ENCODE measurements at regions not wholly inside any gene's neighbourhood (a gene's known extent, or its start where the extent isn't known, plus 50 kb on each side); places are given as distances from the start of the nearest gene placed in this dataset.

GRCh38 chr1:68777851-68778250 lies 281.0 kb upstream of the DEPDC1 start:
- TF ChIP-seq CHD2 (IDR thresholded peaks at IDR 0.05; ENCODE audit: low read length, partially characterized antibody): no peak
- no peak for TF ChIP-seq YY1 (IDR thresholded peaks at IDR 0.05; ENCODE audit: low read depth)
- TF ChIP-seq GATA2 (CRISPR knock-in tag; IDR thresholded peaks at IDR 0.05): no peak

Measured in SK-N-SH (cell line).